ENCODE measurements at regions not wholly inside any gene's neighbourhood (a gene's known extent, or its start where the extent isn't known, plus 50 kb on each side); places are given as distances from the start of the nearest gene placed in this dataset.
"Not testable (repeated sequence)": the region's sequence is repeated elsewhere in the genome, so short reads cannot be mapped to it uniquely, and the experiment has no call there.

- no peak for DNase-seq (ENCODE audit: low spot score)
Observed at GRCh38 chr1:80363689-80364475, 1357.4 kb upstream of the ADGRL4 start.

GRCh38 chr1:80359666-80360065 lies 1353.1 kb upstream of the ADGRL4 start:
- no peak for DNase-seq (ENCODE audit: low spot score)

GRCh38 chr1:80349218-80349617 lies 1342.7 kb upstream of the ADGRL4 start:
- DNase-seq (ENCODE audit: low spot score), result no peak

DNA sequence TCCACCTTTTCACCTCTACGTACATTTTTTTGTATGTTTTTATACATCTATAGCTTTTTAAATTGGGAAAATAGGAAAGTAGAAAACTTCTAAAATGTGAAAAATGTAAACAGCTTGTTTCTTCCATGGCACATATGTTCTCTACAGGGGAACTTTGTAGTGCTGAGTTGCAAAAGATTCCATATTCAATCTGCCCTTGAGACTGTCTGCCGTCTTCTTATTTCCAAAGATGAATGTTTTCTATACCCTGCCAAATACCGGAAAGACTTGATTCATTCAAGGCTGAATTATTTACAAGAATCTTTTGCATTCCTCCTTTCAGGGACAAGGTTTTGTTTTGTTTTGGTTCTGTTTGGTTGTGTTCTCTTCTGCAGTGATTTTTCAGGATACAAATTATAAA lies 1334.5 kb upstream of the ADGRL4 start:
- no peak for DNase-seq (ENCODE audit: low spot score)

- no peak for DNase-seq (ENCODE audit: low spot score)
Observed at GRCh38 chr1:80318108-80318507, 1311.6 kb upstream of the ADGRL4 start.

DNA sequence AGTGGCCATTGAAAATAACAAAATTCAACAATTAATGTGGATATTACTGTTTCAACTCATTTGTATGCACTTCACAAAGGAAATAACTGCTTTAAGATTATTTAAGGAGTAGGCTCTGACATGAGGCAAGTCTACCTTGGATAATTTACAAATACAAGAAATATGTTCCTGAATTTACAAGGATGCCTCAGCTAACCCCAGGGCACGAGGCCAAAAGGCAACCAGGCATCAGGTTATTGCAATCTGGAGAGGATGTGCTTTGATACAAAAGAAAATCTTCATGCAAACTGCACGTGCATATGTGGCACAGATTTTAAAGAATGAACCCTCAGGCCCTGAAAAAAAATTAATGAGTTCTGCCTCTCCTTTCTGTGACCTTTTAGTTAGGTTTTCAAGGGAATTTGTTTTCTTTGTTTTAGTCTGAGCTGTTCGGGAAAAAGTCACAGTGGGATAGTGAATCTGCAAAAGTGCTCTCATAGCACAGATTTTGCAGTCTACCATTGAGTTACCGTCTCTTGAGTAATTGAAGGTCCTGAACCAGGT lies 1304.2 kb upstream of the ADGRL4 start:
- DNase-seq (ENCODE audit: low spot score), result no peak

DNA sequence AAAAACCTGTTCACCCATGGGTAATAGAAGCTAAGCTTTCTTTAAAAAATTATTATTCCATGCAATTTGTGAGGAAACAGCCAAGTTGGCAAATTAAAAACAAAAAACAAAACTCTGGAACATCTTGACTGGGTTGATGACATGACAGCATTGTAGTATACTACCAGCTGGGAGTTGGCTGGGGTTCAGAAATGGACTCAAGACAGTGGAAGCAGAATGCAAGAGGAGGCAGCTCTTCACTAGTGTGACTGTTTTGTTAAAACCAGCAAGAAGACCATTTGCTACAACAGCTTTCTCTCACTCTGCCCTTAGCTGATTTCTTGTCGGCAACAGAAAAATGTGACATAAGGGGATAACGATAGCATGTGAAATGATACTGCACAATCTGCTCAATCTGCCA lies 1298.9 kb upstream of the ADGRL4 start:
- DNase-seq (ENCODE audit: low spot score), result no peak

DNA sequence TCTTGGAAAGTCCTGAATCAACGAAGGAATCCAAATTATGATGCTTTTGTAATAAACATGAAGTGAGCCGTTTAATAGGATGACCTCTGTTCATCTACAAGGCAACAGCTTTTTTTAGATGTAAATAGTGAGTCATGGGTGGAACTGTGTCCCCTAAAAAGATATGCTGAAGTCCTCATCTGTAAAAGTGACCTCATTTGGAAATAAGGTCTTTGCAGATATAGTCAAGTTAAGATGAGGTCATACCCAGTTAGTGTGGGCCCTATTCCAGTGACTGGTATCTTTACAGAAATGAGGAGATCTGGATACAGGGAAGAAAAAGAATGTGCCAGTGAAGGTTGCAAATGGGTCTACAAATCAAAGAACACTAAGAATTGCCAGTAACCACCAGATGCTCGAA lies 1287.3 kb upstream of the ADGRL4 start:
- no peak for DNase-seq (ENCODE audit: low spot score)

DNA sequence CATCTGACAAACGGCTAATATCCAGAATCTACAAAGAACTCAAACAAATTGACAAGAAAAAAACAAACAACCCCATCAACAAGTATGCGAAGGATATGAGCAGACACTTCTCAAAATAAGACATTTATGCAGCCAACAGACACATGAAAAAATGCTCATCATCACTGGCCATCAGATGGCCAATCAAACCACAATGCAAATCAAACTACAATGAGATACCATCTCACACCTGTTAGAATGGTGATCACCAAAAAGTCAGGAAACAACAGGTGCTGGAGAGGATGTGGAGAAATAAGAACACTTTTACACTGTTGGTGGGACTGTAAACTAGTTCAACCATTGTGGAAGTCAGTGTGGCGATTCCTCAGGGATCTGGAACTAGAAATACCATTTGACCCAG lies 1282.2 kb upstream of the ADGRL4 start:
- DNase-seq (ENCODE audit: low spot score), result not testable (repeated sequence)

DNA sequence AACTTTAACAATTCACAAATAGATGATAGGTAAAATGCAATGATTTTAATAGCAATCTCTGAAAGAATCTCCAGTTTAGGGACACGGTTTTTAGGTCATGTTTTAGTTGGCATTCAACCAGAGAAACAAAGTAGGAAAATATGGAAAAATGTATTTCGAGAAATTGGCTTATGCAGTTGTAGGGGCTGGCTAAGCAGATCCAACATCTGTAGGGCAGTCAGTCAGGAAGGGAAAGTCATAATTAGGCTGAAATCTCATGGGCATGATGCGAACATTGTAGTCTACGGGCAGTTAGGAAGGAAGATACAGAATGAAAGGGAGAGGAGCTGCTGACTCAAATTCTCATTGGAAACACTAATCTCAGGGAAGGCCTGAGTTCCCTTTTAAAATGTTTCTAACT lies 1276.0 kb upstream of the ADGRL4 start:
- DNase-seq (ENCODE audit: low spot score), result no peak

GRCh38 chr1:80278936-80279335 lies 1272.4 kb upstream of the ADGRL4 start:
- no peak for DNase-seq (ENCODE audit: low spot score)

DNA sequence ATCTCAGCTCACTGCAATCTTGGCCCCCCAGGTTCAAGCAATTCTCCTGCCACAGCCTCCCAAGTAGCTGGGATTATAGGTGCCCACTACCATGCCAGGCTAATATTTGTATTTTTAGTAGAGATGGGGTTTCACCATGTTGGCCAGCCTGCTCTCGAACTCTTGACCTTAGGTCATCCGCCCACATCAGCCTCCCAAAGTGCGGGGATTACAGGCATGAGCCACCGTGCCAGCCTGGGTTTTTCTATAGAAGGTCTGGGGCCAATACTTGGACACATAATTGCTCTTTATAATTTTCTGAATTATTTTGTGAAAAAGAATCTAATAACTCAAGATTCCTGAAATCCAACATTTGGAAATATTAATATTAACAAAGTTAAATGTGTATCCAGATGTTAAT lies 1267.7 kb upstream of the ADGRL4 start:
- DNase-seq (ENCODE audit: low spot score), result no peak

- no peak for DNase-seq (ENCODE audit: low spot score)
Observed at GRCh38 chr1:80272495-80272894, 1266.0 kb upstream of the ADGRL4 start.

DNA sequence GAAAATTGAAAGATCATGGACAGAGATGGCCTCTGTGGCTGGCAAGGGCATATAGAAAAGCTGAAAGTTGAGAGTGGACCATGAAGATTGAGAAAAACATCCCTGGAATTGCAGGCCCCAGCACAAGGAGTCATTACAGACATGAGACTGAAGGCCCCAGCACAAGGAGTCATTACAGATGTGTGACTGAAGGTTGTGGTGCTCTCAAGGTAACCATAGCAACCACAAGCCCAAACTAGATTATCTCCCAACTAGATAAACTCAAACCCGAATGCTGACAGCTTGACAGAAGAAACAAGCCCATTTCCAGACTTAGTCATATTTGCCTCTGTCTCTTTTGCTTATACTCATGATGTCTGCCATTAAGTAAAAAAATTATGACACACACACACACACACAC lies 1252.1 kb upstream of the ADGRL4 start:
- DNase-seq (ENCODE audit: low spot score), result peak; percentile 94

DNA sequence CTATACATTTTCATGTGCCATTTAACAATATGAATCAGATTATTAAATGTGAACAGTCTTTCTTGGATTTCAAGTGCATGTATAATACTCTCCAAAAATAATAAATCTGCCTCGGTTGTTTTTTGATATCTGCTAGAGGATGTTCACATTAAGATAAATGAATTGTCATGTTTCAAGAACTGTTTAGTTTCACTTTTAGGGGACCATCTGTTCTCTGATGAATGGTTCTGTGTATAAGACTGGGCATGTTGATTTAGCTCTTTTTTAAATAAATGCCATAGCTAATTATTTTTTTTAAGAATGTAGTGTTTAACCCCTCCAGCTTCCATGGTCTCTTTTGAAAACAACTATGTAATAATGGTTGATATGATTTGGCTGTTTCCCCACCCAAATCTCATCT lies 1245.1 kb upstream of the ADGRL4 start:
- DNase-seq (ENCODE audit: low spot score), result no peak

GRCh38 chr1:80251171-80251570 lies 1244.6 kb upstream of the ADGRL4 start:
- DNase-seq (ENCODE audit: low spot score), result no peak

GRCh38 chr1:80250573-80251168 lies 1244.1 kb upstream of the ADGRL4 start:
- DNase-seq (ENCODE audit: low spot score), result no peak

GRCh38 chr1:80249699-80250098 lies 1243.2 kb upstream of the ADGRL4 start:
- DNase-seq (ENCODE audit: low spot score), result no peak

- no peak for DNase-seq (ENCODE audit: low spot score)
Observed at GRCh38 chr1:80248886-80249285, 1242.4 kb upstream of the ADGRL4 start.

- DNase-seq (ENCODE audit: low spot score), result no peak
Observed at GRCh38 chr1:80245813-80246212, 1239.3 kb upstream of the ADGRL4 start.

DNA sequence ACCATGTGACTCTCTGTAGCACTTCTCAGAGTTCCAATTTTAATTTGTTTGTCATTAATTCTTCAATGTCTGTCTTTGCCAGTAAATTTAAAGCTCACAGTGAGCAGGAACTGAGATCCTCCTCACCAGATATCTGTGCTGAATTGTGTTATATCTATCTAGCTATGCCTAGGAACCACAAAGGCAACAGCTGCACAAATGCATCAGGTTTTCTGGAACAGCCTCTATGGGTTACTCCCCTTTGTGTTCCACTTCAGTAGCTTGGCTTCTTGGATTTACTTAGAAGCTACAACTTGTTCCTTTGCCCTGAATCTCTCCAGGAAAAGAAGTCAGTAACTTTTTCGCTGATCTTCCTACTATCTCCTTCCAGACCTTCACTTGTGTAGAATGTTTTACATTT lies 1237.8 kb upstream of the ADGRL4 start:
- no peak for DNase-seq (ENCODE audit: low spot score)

DNA sequence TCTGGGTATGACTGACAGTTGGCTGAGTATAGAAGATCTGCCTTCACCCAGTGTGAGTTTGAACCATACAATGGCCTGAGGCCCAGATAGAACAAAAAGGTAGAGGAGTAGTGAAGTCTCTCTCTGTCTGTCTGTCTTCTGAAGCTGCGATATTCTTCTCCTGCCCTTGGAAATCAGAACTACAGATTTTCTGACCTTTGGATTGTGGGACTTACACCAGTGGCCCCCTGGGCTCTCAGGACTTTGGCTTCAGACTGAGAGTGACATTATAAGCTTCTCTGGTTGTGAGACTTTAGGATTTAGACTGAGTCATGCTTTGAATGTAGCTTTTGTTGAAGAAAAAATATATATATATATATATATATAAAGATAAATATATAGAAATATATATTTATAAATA lies 1235.0 kb upstream of the ADGRL4 start:
- no peak for DNase-seq (ENCODE audit: low spot score)

DNA sequence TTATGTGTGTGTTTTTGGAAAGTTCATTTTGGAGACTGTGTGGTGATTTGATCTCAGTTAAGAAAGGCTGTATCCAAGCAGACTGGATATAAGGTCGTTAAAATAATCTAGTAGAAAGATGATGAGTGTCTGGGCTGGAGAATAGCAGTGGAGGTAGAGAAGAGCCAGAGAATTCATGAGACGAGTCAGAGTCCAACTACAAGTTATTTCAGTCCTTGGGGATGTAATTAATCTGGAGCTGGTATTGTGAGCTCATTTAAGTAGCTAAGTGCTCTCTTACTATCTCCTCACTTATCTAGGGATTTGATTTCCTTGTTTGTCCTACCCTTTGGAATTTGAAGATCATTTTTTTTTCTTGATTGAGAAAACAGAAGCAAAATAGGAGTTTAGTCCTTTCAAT lies 1219.0 kb upstream of the ADGRL4 start:
- DNase-seq (ENCODE audit: low spot score), result peak; percentile 10

Data from SK-N-DZ (cell line).